Transverse colon (tissue), 4 donors: ENCODE measurements at regions not wholly inside any gene's neighbourhood (a gene's known extent, or its start where the extent isn't known, plus 50 kb on each side); places are given as distances from the start of the nearest gene placed in this dataset.

Experiments used
- EP300 ChIP-seq: sonication (generic); formaldehyde crosslinking; IDR thresholded peaks from one replicate; pipeline ENCODE4 v1.6.1; 2017; ENCODE audit warnings: antibody characterized with exemption, low read depth
- POLR2AphosphoS5 ChIP-seq, 3 donors: sonication (generic); formaldehyde crosslinking; IDR thresholded peaks; one replicate each; pipeline ENCODE4 v1.6.1; 2016; ENCODE audit warnings: antibody characterized with exemption in 3 of 3
- TF ChIP-seq, protein P1 (sequence below), 5 experiments: fragments of 200-600 bp in 3 of 5; fragments of 450-650 bp in 2 of 5; sonication (generic) in 3 of 5; IDR thresholded peaks; 1 replicate in 2 of 5; 2 replicates in 3 of 5; pipeline ENCODE4 v1.5.1; 2016 to 2017; ENCODE audit warnings: antibody characterized with exemption in 5 of 5, inconsistent platforms in 3 of 5, mild to moderate bottlenecking in 2 of 5, moderate library complexity in 1 of 5

DNA sequence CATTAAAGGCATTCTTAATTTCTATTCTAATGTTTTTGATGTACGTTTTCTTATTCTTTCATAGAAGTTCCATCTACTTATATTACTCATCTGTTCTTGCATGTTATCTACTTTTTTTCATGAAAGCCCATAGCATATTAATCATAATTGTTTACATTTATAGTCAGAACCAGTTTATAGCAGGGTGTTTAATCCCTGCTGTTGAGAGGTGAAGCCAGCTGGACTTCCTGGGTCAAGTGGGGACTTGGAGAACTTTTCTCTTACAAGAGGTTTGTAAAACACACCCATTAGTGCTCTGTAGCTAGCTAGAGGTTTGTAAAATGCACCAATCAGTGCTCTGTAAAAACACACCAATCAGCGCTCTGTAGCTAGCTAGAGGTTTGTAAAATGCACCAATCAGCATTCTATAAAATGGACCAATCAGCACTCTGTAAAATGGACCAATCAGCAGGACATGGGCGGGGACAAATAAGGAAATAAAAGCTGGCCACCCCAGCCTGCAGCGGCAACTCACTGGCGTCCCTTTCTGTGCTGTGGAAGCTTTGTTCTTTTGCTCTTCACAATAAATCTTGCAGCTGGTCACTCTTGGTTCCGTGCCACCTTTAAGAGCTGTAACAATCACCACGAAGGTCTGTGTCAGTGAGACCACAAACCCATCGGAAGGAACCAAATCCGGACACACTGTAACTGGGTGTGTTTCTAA lies 120.6 kb downstream of the TANC2 start:
- TF ChIP-seq, protein P1, sequence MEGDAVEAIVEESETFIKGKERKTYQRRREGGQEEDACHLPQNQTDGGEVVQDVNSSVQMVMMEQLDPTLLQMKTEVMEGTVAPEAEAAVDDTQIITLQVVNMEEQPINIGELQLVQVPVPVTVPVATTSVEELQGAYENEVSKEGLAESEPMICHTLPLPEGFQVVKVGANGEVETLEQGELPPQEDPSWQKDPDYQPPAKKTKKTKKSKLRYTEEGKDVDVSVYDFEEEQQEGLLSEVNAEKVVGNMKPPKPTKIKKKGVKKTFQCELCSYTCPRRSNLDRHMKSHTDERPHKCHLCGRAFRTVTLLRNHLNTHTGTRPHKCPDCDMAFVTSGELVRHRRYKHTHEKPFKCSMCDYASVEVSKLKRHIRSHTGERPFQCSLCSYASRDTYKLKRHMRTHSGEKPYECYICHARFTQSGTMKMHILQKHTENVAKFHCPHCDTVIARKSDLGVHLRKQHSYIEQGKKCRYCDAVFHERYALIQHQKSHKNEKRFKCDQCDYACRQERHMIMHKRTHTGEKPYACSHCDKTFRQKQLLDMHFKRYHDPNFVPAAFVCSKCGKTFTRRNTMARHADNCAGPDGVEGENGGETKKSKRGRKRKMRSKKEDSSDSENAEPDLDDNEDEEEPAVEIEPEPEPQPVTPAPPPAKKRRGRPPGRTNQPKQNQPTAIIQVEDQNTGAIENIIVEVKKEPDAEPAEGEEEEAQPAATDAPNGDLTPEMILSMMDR (IDR thresholded peaks at IDR 0.05): no peak
- TF ChIP-seq POLR2AphosphoS5 (IDR thresholded peaks at IDR 0.05): no peak
- no peak for TF ChIP-seq EP300
